Sigmoid colon (tissue), 6 donors: ENCODE measurements at regions not wholly inside any gene's neighbourhood (a gene's known extent, or its start where the extent isn't known, plus 50 kb on each side); places are given as distances from the start of the nearest gene placed in this dataset.

Experiments used
- DNase-seq: peaks from one replicate; pipeline ENCODE4 v3.0.0-alpha.2; 2019
- H3K27ac ChIP-seq, 4 donors: fragments of 200-600 bp; sonication (generic); one replicate each; pipeline ENCODE4 v1.5.1; 2016 to 2019; ENCODE audit warnings: mild to moderate bottlenecking in 1 of 4
- H3K27me3 ChIP-seq, 3 donors: fragments of 200-600 bp; sonication (generic); one replicate each; pipeline ENCODE4 v1.5.1; 2019; ENCODE audit warnings: mild to moderate bottlenecking in 1 of 3
- H3K36me3 ChIP-seq, 4 donors: fragments of 200-600 bp; sonication (generic); one replicate each; pipeline ENCODE4 v1.5.1; 2016 to 2019
- H3K4me1 ChIP-seq, 4 donors: fragments of 200-600 bp; sonication (generic); one replicate each; pipeline ENCODE4 v1.5.1; 2017 to 2019
- H3K4me3 ChIP-seq, 4 donors: fragments of 200-600 bp; sonication (generic); one replicate each; pipeline ENCODE4 v1.5.1; 2017 to 2019; ENCODE audit warnings: mild to moderate bottlenecking in 2 of 4, moderate library complexity in 1 of 4
- H3K9me3 ChIP-seq, 4 donors: fragments of 200-600 bp in 3 of 4; sonication (generic) in 3 of 4; one replicate each; pipeline versions ENCODE4 v1.5.1 to v1.6.1; 2013 to 2019
- EP300 ChIP-seq, 4 donors: sonication (generic); formaldehyde crosslinking; IDR thresholded peaks; one replicate each; pipeline ENCODE4 v1.6.1; 2017; ENCODE audit warnings: antibody characterized with exemption in 4 of 4
- POLR2A ChIP-seq, 2 donors: fragments of 450-650 bp; IDR thresholded peaks; one replicate each; pipeline ENCODE4 v1.6.1; 2016; ENCODE audit warnings: antibody characterized with exemption in 2 of 2, mild to moderate bottlenecking in 2 of 2, moderate library complexity in 2 of 2
- POLR2AphosphoS5 ChIP-seq, 4 donors: sonication (generic); formaldehyde crosslinking; IDR thresholded peaks; one replicate each; pipeline ENCODE4 v1.6.1; 2017; ENCODE audit warnings: antibody characterized with exemption in 4 of 4
- WGBS, 2 donors: extraction: QIAGEN DNeasy Blood & Tissue Kit; methylation state at CpG; one replicate each; pipeline ENCODE4 v1.1.7; 2013; 5-methylcytosine and 5-hydroxymethylcytosine counted together
- intact Hi-C: fragments of 100-400 bp; cut with DNase I; formaldehyde crosslinking; loops from one replicate; pipeline ENCODE4 v1.15.1; 2023
- TF ChIP-seq, protein P1 (sequence below), 4 experiments: fragments of 450-650 bp in 3 of 4; fragments of 200-600 bp in 1 of 4; IDR thresholded peaks; one replicate each; pipeline ENCODE4 v1.5.1; 2016 to 2019; ENCODE audit warnings: antibody characterized with exemption in 4 of 4, mild to moderate bottlenecking in 3 of 4, moderate library complexity in 2 of 4
- donor health status: healthy with polysubstance abuse.
- donor health status: healthy.

DNA sequence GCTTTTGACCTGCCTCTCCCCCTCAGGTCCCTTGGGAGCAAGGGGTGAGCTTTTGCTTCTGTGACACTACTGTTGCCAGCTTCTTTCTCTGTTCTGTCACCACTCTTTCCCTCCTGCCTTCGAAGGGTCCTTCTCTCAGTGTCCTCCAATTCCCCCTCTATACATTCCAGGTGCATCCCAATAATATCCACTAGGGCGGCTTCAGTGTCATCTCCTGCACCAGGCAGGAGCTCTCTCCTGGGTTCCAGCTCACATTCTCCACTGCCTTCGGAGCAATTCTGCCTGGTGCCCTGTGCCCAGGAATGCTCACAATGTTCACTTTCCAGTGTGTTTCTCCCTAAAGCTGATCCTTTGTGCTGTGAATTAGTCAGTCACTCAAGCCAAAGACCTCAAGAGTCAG lies 83.9 kb upstream of the CXCL14 start:
- H3K27me3 ChIP-seq: no peaks in the 10 kb centered on the region
- TF ChIP-seq POLR2A (IDR thresholded peaks at IDR 0.05) (no peak), POLR2AphosphoS5 (IDR thresholded peaks at IDR 0.05) (no peak), EP300 (IDR thresholded peaks at IDR 0.05) (no peak)
- TF ChIP-seq, protein P1, sequence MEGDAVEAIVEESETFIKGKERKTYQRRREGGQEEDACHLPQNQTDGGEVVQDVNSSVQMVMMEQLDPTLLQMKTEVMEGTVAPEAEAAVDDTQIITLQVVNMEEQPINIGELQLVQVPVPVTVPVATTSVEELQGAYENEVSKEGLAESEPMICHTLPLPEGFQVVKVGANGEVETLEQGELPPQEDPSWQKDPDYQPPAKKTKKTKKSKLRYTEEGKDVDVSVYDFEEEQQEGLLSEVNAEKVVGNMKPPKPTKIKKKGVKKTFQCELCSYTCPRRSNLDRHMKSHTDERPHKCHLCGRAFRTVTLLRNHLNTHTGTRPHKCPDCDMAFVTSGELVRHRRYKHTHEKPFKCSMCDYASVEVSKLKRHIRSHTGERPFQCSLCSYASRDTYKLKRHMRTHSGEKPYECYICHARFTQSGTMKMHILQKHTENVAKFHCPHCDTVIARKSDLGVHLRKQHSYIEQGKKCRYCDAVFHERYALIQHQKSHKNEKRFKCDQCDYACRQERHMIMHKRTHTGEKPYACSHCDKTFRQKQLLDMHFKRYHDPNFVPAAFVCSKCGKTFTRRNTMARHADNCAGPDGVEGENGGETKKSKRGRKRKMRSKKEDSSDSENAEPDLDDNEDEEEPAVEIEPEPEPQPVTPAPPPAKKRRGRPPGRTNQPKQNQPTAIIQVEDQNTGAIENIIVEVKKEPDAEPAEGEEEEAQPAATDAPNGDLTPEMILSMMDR (IDR thresholded peaks at IDR 0.05): no peak
- no peaks in the 10 kb centered on the region for H3K36me3 ChIP-seq
- H3K4me1 ChIP-seq: peaks cover 0 to 10% (median 2%) of the 10 kb centered on the region in 4 donors
- 91 to 94% methylated on average over 3 of the region's 3 CpGs for WGBS, 2 donors
- DNase-seq: no peak
- peaks cover 0 to 5% (median 0%) of the 10 kb centered on the region in 4 donors for H3K9me3 ChIP-seq
- intact Hi-C loops: no loop called here
- H3K27ac ChIP-seq: no peak overlapping the region
- H3K4me3 ChIP-seq: no peak overlapping the region

DNA sequence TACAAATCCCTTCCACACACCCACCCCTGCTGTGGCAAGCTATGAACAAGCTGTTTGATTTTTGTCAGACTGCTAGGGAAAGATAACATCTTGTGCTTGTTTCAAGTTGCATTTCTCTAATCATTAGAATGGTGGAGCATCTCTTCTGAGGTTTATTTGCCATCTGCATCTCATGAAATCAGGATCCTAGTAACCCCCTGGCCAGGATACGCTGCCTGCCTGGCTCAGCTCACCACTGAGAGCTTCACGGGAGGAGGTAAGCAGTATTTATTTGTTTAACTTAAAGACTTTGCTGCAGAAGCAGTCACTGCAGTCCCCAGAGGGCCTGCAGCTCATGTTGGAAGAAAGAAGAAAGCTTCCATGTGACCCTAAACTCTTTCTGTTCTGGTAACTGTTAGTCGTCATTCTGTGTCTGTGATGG lies 83.3 kb upstream of the CXCL14 start:
- H3K27ac ChIP-seq: no peak overlapping the region
- intact Hi-C loops: no loop called here
- 61 to 74% methylated on average over 3 of the region's 3 CpGs for WGBS, 2 donors
- H3K4me1 ChIP-seq: peaks cover 0 to 10% (median 2%) of the 10 kb centered on the region in 4 donors
- H3K4me3 ChIP-seq: no peak overlapping the region
- peaks cover 0 to 5% (median 0%) of the 10 kb centered on the region in 4 donors for H3K9me3 ChIP-seq
- TF ChIP-seq EP300 (IDR thresholded peaks at IDR 0.05) (no peak), POLR2A (IDR thresholded peaks at IDR 0.05) (no peak), POLR2AphosphoS5 (IDR thresholded peaks at IDR 0.05) (no peak)
- TF ChIP-seq, protein P1 (IDR thresholded peaks at IDR 0.05): no peak
- no peaks in the 10 kb centered on the region for H3K36me3 ChIP-seq
- no peak for DNase-seq
- H3K27me3 ChIP-seq: no peaks in the 10 kb centered on the region

DNA sequence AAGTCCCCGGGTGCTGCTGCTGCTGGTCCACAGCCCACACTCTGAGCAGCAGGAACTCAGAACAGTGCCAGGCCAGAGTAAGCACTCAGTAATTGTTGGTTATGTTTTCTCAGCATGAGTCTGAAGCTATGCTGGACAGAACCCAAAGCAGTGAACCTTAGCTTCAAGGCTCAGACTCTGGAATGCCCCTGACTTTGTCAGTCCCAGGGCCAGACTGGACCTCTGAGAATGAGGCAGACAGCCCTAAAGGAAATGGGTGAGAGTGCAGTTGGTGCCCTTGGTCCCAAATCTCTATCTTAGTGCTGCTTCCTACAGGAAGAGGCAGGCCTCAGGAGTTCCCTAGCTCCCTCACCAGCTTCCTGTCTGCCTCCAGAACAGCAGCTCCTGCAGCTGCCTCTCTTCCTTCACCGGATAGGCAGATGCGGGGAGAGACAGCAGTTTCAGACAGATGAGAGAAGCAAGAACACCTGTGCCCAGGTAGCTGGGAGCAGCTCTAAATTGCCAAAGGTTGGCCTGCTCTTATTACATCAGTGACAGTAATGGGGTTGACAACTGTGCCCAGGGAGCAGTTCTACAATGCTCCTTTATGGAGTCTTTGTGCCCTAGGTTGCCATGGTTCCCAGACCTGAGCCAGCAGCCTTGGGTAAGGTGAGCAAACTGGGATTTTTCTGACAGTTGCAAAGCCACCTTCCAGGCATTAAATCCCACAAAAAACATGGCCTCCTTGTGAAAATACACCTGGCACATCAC lies 82.2 kb upstream of the CXCL14 start:
- peaks cover 0 to 10% (median 2%) of the 10 kb centered on the region in 4 donors for H3K4me1 ChIP-seq
- no peaks in the 10 kb centered on the region for H3K27me3 ChIP-seq
- no peak overlapping the region for H3K4me3 ChIP-seq
- intact Hi-C loops: no loop called here
- no peak for DNase-seq
- H3K27ac ChIP-seq: no peak overlapping the region
- H3K9me3 ChIP-seq: peaks cover 0 to 5% (median 0%) of the 10 kb centered on the region in 4 donors
- 21 to 34% methylated on average over 3 of the region's 3 CpGs for WGBS, 2 donors
- no peak for TF ChIP-seq POLR2AphosphoS5 (IDR thresholded peaks at IDR 0.05)
- no peaks in the 10 kb centered on the region for H3K36me3 ChIP-seq

DNA sequence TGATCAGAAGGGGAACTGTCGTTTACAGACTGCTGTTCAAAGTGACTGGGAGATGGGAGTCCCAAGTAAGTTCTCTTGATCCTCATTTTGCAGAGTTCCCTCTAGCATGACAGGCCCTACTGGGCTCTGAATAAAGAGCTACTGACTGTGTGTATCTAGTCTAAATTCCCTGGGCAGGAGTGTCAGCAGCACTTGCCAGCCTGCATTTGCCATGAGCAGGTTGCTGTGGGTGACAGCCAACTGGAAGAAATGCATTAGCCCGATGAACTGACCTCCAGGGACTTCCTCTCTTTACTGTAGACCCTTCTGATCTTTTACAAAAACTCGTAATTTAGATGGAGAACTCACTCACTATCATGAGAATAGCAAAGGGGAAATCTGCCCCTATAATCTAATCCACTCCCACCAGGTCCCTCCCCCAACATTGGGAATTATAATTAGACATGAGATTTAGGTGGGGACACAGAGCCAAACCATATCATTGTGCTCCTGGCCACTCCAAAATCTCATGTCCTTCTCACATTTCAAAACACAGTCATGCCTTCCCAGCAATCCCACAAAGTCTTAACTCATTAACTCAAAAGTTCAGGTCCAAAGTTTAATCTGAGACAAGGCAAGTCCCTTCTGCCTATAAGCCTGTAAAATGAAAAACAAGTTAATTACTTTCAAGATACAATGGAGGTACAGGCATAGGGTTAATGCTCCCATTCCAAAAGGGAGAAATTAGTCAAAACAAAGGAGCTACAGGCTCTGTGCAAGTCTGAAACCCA lies 78.9 kb upstream of the CXCL14 start:
- Histone ChIP-seq H3K36me3 (no peaks in the 10 kb centered on the region), H3K4me1 (peaks cover 0 to 10% (median 2%) of the 10 kb centered on the region in 4 donors), H3K9me3 (peaks cover 0 to 5% (median 0%) of the 10 kb centered on the region in 4 donors), H3K27ac (no peak overlapping the region), H3K27me3 (no peaks in the 10 kb centered on the region), H3K4me3 (no peak overlapping the region)
- WGBS, 2 donors: 30 to 62% methylated on average over 3 of the region's 3 CpGs
- no peak for DNase-seq
- intact Hi-C loops: no loop called here
- TF ChIP-seq EP300 (IDR thresholded peaks at IDR 0.05): no peak
- TF ChIP-seq, protein P1 (IDR thresholded peaks at IDR 0.05): no peak
- TF ChIP-seq POLR2A (IDR thresholded peaks at IDR 0.05): no peak
- TF ChIP-seq POLR2AphosphoS5 (IDR thresholded peaks at IDR 0.05): no peak

DNA sequence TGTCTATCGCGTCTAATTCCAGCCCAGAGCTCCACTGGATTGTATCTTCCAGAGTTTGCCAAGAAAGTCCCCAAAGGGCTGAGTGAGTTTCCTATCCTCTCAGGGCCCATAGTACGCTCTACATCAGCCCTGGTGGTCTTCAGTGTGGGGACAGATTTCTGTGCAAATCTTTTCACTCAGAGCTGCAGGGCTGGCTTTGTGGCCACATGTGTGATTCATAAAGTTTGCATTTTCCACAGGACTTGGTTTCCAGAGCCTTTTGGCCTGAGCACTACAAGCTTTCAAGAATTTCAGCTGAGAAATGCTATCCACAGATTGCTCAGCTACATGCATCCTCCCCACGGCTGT lies 76.7 kb upstream of the CXCL14 start:
- no peak for DNase-seq
- H3K36me3 ChIP-seq: no peaks in the 10 kb centered on the region

More for the DNA sequence above, 76.7 kb upstream of the CXCL14 start:
- Histone ChIP-seq H3K27ac (no peak overlapping the region), H3K4me3 (no peak overlapping the region), H3K27me3 (no peaks in the 10 kb centered on the region), H3K9me3 (peaks cover 0 to 5% (median 0%) of the 10 kb centered on the region in 4 donors), H3K4me1 (no peaks in the 10 kb centered on the region)
- TF ChIP-seq, protein P1 (IDR thresholded peaks at IDR 0.05): no peak
- TF ChIP-seq EP300 (IDR thresholded peaks at IDR 0.05): no peak
- intact Hi-C loops: no loop called here
- WGBS, 2 donors: 78 to 87% methylated on average over 4 of the region's 4 CpGs
